Loucy (cell line): ENCODE measurements at regions not wholly inside any gene's neighbourhood (a gene's known extent, or its start where the extent isn't known, plus 50 kb on each side); places are given as distances from the start of the nearest gene placed in this dataset.

Experiments used
- H2AFZ ChIP-seq: fragments of 200-600 bp; sonication (generic); 2 replicates; pipeline ENCODE4 v1.6.0; 2016; ENCODE audit warnings: antibody characterized with exemption, mild to moderate bottlenecking, low read length, moderate library complexity
- H3F3A ChIP-seq: fragments of 200-600 bp; 2 replicates; pipeline ENCODE4 v1.6.0; 2016; ENCODE audit warnings: antibody characterized with exemption, low read depth, mild to moderate bottlenecking
- H3K27me3 ChIP-seq: fragments of 200-600 bp; sonication (generic); 2 replicates; pipeline ENCODE4 v1.6.1; 2014; ENCODE audit warnings: low read length, mild to moderate bottlenecking; ENCODE audit not compliant: insufficient read depth, poor library complexity, severe bottlenecking
- H3K36me3 ChIP-seq: fragments of 200-600 bp; sonication (generic); 2 replicates; pipeline ENCODE4 v1.6.1; 2016; ENCODE audit warnings: low read length; ENCODE audit not compliant: insufficient read depth
- H3K4me1 ChIP-seq: fragments of 200-600 bp; sonication (generic); 2 replicates; pipeline ENCODE4 v1.5.1; 2014; ENCODE audit warnings: low read length, mild to moderate bottlenecking; ENCODE audit not compliant: insufficient read depth, poor library complexity, severe bottlenecking
- H3K4me2 ChIP-seq: fragments of 200-600 bp; sonication (generic); 2 replicates; pipeline ENCODE4 v1.6.0; 2014; ENCODE audit warnings: antibody characterized with exemption, low read length, low read depth, mild to moderate bottlenecking; ENCODE audit not compliant: poor library complexity, severe bottlenecking
- H3K4me3 ChIP-seq: fragments of 200-600 bp; sonication (generic); 2 replicates; pipeline ENCODE4 v1.5.1; 2014; ENCODE audit warnings: low read length, mild to moderate bottlenecking, mixed read lengths; ENCODE audit not compliant: poor library complexity, severe bottlenecking
- H3K79me2 ChIP-seq: fragments of 200-600 bp; sonication (generic); 2 replicates; pipeline ENCODE4 v1.6.1; 2014; ENCODE audit warnings: low read length; ENCODE audit not compliant: insufficient read depth
- H3K9ac ChIP-seq: fragments of 200-600 bp; sonication (generic); 2 replicates; pipeline ENCODE4 v1.6.0; 2014; ENCODE audit warnings: mild to moderate bottlenecking, low read depth, low read length, moderate library complexity; ENCODE audit not compliant: poor library complexity, severe bottlenecking
- H3K9me2 ChIP-seq: fragments of 200-600 bp; sonication (generic); replicated peaks from 2 replicates; pipeline ENCODE4 v1.6.1; 2016; ENCODE audit warnings: low read depth, low read length, mixed read lengths
- H3K9me3 ChIP-seq: fragments of 200-600 bp; sonication (generic); 2 replicates; pipeline ENCODE4 v1.6.1; 2014; ENCODE audit warnings: mild to moderate bottlenecking, antibody characterized with exemption, low read length, low read depth; ENCODE audit not compliant: insufficient read depth
- H4K20me1 ChIP-seq: fragments of 200-600 bp; sonication (generic); 2 replicates; pipeline ENCODE4 v1.6.0; 2014; ENCODE audit warnings: antibody characterized with exemption, low read length, mild to moderate bottlenecking; ENCODE audit not compliant: insufficient read depth, poor library complexity, severe bottlenecking
- EZH2phosphoT487 ChIP-seq: fragments of 200-600 bp; IDR thresholded peaks from 2 replicates; pipeline ENCODE4 v1.6.1; 2018; ENCODE audit warnings: antibody characterized with exemption, mild to moderate bottlenecking, moderate library complexity, borderline replicate concordance
- TF ChIP-seq, protein P1 (sequence below): fragments of 200-600 bp; sonication (generic); conservative IDR thresholded peaks from 2 replicates; pipeline ENCODE4 v1.5.1; 2014; ENCODE audit warnings: mild to moderate bottlenecking, antibody characterized with exemption, low read length

DNA sequence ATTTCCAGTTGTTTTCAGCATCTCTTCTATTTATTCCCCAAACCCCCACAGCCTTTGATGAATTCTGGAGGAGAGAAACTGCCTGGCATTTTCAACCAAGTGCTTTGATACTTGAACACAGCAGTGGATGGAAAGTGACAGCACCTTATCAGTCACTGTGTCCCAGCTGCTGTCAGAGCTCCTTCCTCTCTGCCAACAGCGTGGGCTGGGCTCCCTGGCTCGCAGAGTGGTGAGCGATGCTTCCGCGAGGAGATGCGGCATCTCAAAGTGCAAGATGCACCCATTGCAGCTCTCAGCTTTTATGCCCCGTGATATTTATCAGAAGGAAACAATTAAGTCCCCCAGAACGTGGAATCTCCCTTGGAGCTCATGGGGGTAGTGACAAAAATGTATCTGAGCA, 72.6 kb upstream of the TCL1A start:
- H4K20me1 ChIP-seq: no peaks in the 10 kb centered on the region
- TF ChIP-seq, protein P1, sequence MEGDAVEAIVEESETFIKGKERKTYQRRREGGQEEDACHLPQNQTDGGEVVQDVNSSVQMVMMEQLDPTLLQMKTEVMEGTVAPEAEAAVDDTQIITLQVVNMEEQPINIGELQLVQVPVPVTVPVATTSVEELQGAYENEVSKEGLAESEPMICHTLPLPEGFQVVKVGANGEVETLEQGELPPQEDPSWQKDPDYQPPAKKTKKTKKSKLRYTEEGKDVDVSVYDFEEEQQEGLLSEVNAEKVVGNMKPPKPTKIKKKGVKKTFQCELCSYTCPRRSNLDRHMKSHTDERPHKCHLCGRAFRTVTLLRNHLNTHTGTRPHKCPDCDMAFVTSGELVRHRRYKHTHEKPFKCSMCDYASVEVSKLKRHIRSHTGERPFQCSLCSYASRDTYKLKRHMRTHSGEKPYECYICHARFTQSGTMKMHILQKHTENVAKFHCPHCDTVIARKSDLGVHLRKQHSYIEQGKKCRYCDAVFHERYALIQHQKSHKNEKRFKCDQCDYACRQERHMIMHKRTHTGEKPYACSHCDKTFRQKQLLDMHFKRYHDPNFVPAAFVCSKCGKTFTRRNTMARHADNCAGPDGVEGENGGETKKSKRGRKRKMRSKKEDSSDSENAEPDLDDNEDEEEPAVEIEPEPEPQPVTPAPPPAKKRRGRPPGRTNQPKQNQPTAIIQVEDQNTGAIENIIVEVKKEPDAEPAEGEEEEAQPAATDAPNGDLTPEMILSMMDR: no peak
- H2AFZ ChIP-seq: no peak overlapping the region
- H3K9ac ChIP-seq: no peak overlapping the region
- no peak overlapping the region for H3K4me2 ChIP-seq
- H3K79me2 ChIP-seq: no peaks in the 10 kb centered on the region
- H3K4me1 ChIP-seq: no peaks in the 10 kb centered on the region
- H3K9me2 ChIP-seq: no peaks in the 10 kb centered on the region
- H3K4me3 ChIP-seq: no peak overlapping the region
- no peaks in the 10 kb centered on the region for H3K36me3 ChIP-seq
- no peaks in the 10 kb centered on the region for H3F3A ChIP-seq
- H3K27me3 ChIP-seq: no peaks in the 10 kb centered on the region
- H3K9me3 ChIP-seq: no peaks in the 10 kb centered on the region

DNA sequence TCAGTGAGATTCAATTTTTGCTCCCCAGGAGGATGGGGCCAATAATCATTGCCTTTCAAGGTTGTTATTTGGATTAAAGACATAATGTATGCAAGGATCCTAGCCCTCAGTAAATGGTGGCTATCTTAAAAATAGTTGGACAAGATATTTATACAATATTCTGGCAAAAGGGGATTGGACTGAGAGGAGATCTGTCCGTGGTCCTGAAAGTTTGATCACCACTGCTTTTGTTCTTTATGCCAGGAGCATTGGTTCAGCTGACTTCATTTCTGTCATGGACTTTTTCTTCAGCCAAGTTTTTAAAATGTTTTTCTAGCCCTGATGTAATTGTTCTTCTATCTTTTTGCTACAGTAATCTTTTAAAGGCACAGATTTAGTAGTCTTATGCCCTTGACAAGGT, 70.2 kb upstream of the TCL1A start:
- no peaks in the 10 kb centered on the region for H3K27me3 ChIP-seq
- no peak overlapping the region for H2AFZ ChIP-seq
- H3K4me2 ChIP-seq: no peak overlapping the region
- no peaks in the 10 kb centered on the region for H3K9me2 ChIP-seq
- H3K9ac ChIP-seq: no peak overlapping the region
- H3F3A ChIP-seq: no peaks in the 10 kb centered on the region
- H3K79me2 ChIP-seq: no peaks in the 10 kb centered on the region
- H3K9me3 ChIP-seq: no peaks in the 10 kb centered on the region
- no peaks in the 10 kb centered on the region for H4K20me1 ChIP-seq
- H3K4me1 ChIP-seq: no peaks in the 10 kb centered on the region
- H3K36me3 ChIP-seq: no peaks in the 10 kb centered on the region
- no peak overlapping the region for H3K4me3 ChIP-seq
- TF ChIP-seq, protein P1: no peak
- TF ChIP-seq EZH2phosphoT487: no peak

DNA sequence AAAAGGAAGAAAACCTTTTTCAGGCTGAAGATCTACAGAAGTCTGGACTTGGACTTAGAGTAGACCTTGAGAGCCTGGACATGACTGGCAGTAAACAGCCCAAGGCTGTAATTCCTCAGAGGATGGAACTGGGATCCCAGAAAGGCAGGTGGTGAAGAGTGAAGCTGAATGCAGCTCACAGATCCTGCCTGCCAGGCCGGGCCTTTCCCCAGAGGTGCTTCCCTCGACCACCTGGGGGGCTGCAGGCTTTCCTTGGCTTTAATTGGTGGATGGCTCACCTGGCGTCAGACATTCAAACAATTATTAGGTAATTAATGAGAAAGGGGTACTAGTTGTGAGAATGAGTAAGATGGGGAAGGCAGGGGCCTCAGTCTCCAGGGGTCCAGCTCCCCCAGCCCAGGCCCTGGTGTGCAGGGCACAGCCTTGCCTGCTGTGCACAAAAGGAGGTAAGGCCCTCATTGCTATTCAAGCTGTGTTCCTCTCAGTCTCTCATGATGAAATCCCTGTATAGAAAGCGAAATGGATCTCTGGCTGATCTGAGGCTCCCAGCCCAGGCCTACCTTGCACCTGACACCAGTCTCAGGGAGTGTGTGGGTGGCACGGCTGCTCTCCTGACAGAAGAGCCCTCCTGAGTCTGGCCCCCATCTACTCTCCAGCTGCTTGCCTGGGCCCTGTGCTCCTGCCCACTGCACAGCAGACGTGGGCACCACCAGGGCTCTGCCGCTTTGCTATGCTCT, 63.0 kb upstream of the TCL1A start:
- H3K9me3 ChIP-seq: no peaks in the 10 kb centered on the region
- no peak overlapping the region for H2AFZ ChIP-seq
- no peaks in the 10 kb centered on the region for H3F3A ChIP-seq
- H3K27me3 ChIP-seq: no peaks in the 10 kb centered on the region
- no peaks in the 10 kb centered on the region for H3K79me2 ChIP-seq
- no peaks in the 10 kb centered on the region for H3K9me2 ChIP-seq
- no peaks in the 10 kb centered on the region for H4K20me1 ChIP-seq
- TF ChIP-seq, protein P1: no peak
- no peak for TF ChIP-seq EZH2phosphoT487
- no peaks in the 10 kb centered on the region for H3K4me1 ChIP-seq
- no peaks in the 10 kb centered on the region for H3K36me3 ChIP-seq
- H3K9ac ChIP-seq: no peak overlapping the region
- H3K4me2 ChIP-seq: no peak overlapping the region
- H3K4me3 ChIP-seq: no peak overlapping the region
